ENCODE measurements at regions not wholly inside any gene's neighbourhood (a gene's known extent, or its start where the extent isn't known, plus 50 kb on each side); places are given as distances from the start of the nearest gene placed in this dataset.

DNA sequence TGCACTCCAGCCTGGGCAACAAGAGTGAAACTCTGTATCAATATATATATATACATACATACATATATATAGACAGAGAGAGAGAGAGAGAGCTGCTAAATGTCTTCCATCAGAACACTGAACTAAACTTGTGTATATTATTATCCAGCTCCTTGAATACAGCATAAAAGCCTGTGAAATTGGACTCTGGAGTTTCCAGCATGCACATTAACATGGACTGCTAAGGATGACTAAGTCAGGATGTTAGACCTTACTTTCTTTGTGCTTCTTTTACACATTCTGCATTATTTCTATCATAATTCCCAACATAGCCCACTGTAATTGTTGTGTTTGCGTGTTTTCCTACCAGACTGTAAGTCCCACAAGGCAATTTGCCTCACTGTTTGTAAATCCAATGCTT lies 259.1 kb downstream of the TGFB2 start:
- FAIRE-seq = no peak
- Histone ChIP-seq H2AFZ (ENCODE audit: control insufficient read depth, low read depth, low read length) (no peak overlapping the region), H3K4me2 (ENCODE audit: control insufficient read depth, insufficient read depth) (no peak overlapping the region), H3K36me3 (ENCODE audit: control insufficient read depth in 2 of 2, insufficient read depth in 2 of 2, low read length in 1 of 2) (no peaks in the 10 kb centered on the region), H3K27me3 (replicated peaks in 1 of 2; ENCODE audit: control insufficient read depth in 2 of 2, insufficient read depth in 2 of 2, low read length in 1 of 2) (no peaks in the 10 kb centered on the region), H3K9me3 (replicated peaks; ENCODE audit: control insufficient read depth, insufficient read depth, low read length) (no peaks in the 10 kb centered on the region), H4K20me1 (ENCODE audit: control insufficient read depth, insufficient read depth) (no peaks in the 10 kb centered on the region), H3K79me2 (ENCODE audit: control insufficient read depth, insufficient read depth, low read length) (no peaks in the 10 kb centered on the region), H3K27ac (ENCODE audit: control insufficient read depth, insufficient read depth) (no peak overlapping the region), H3K4me1 (ENCODE audit: control insufficient read depth, insufficient read depth, low read length) (no peaks in the 10 kb centered on the region), H3K4me3 (no peak overlapping the region), H3K9ac (ENCODE audit: control insufficient read depth, insufficient read depth, low read length) (no peak overlapping the region)
- DNase-seq (ENCODE audit: low read depth, low spot score) = no peak
- no peak for ATAC-seq
- no TSS peak for BruUV-seq (replicated peaks)
- intact Hi-C loops (cut with micrococcal nuclease; ENCODE audit: unreplicated experiment) (no loop called here), in situ Hi-C loops (cut with MboI) (no loop called here)
- RAD21 ChIA-PET (ENCODE audit: unreplicated experiment) = no interaction called here
- SMC1A ChIA-PET (ENCODE audit: uncharacterized antibody, unreplicated experiment) = no interaction called here
- WGBS (ENCODE audit: insufficient coverage, insufficient replicate concordance, low lambda C conversion rate, missing lambda C conversion rate) = 0% methylated on average over 1 of the region's 1 CpG
- TF ChIP-seq TARDBP (IDR thresholded peaks at IDR 0.05; ENCODE audit: borderline replicate concordance) (no peak), ZSCAN29 (IDR thresholded peaks at IDR 0.05) (no peak), WRNIP1 (IDR thresholded peaks at IDR 0.05; ENCODE audit: borderline replicate concordance, low read depth, low read length) (no peak), BMI1 (IDR thresholded peaks at IDR 0.05; ENCODE audit: borderline replicate concordance) (no peak)
- TF ChIP-seq, protein P1, sequence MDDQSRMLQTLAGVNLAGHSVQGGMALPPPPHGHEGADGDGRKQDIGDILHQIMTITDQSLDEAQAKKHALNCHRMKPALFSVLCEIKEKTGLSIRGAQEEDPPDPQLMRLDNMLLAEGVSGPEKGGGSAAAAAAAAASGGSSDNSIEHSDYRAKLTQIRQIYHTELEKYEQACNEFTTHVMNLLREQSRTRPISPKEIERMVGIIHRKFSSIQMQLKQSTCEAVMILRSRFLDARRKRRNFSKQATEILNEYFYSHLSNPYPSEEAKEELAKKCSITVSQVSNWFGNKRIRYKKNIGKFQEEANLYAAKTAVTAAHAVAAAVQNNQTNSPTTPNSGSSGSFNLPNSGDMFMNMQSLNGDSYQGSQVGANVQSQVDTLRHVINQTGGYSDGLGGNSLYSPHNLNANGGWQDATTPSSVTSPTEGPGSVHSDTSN (IDR thresholded peaks at IDR 0.05; ENCODE audit: insufficient replicate concordance, low read depth, low read length) = no peak
- TF ChIP-seq, protein P2, sequence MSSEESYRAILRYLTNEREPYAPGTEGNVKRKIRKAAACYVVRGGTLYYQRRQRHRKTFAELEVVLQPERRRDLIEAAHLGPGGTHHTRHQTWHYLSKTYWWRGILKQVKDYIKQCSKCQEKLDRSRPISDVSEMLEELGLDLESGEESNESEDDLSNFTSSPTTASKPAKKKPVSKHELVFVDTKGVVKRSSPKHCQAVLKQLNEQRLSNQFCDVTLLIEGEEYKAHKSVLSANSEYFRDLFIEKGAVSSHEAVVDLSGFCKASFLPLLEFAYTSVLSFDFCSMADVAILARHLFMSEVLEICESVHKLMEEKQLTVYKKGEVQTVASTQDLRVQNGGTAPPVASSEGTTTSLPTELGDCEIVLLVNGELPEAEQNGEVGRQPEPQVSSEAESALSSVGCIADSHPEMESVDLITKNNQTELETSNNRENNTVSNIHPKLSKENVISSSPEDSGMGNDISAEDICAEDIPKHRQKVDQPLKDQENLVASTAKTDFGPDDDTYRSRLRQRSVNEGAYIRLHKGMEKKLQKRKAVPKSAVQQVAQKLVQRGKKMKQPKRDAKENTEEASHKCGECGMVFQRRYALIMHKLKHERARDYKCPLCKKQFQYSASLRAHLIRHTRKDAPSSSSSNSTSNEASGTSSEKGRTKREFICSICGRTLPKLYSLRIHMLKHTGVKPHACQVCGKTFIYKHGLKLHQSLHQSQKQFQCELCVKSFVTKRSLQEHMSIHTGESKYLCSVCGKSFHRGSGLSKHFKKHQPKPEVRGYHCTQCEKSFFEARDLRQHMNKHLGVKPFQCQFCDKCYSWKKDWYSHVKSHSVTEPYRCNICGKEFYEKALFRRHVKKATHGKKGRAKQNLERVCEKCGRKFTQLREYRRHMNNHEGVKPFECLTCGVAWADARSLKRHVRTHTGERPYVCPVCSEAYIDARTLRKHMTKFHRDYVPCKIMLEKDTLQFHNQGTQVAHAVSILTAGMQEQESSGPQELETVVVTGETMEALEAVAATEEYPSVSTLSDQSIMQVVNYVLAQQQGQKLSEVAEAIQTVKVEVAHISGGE (CRISPR knock-in tag; IDR thresholded peaks at IDR 0.05) = no peak
- CTCF ChIA-PET = no interaction called here
- POLR2A ChIA-PET = no interaction called here

Measured in GM12878 (cell line).